DND-41 (cell line): ENCODE measurements at regions not wholly inside any gene's neighbourhood (a gene's known extent, or its start where the extent isn't known, plus 50 kb on each side); places are given as distances from the start of the nearest gene placed in this dataset.

Experiments used
- ATAC-seq: fragments of 200-7000 bp; cut with Tn5 transposase; 3 replicates; pipeline ENCODE4 v1.9.1; 2021; ENCODE audit warnings: low read depth; ENCODE audit not compliant: insufficient read depth
- DNase-seq: peaks from one replicate; pipeline ENCODE4 v3.0.0-alpha.2; 2020
- H2AFZ ChIP-seq: 2 replicates; pipeline ENCODE4 v1.6.0; 2012; ENCODE audit warnings: low read depth, low read length
- H3K27ac ChIP-seq: 2 replicates; pipeline ENCODE4 v1.5.1; 2012; ENCODE audit warnings: low read length, inconsistent platforms
- H3K27me3 ChIP-seq: fragments of 200-600 bp; sonication (generic); 2 replicates; pipeline ENCODE4 v1.6.0; 2012; ENCODE audit warnings: low read length, mild to moderate bottlenecking, inconsistent platforms; ENCODE audit not compliant: insufficient read depth, poor library complexity
- H3K36me3 ChIP-seq: 2 replicates; pipeline ENCODE4 v1.5.1; 2012; ENCODE audit warnings: low read length, inconsistent platforms; ENCODE audit not compliant: insufficient read depth
- H3K4me1 ChIP-seq: 2 replicates; pipeline ENCODE4 v1.5.1; 2012; ENCODE audit warnings: mild to moderate bottlenecking, low read length; ENCODE audit not compliant: insufficient read depth
- H3K4me2 ChIP-seq: 2 replicates; pipeline ENCODE4 v1.6.0; 2012; ENCODE audit warnings: mild to moderate bottlenecking, moderate library complexity, low read length, inconsistent platforms; ENCODE audit not compliant: insufficient read depth
- H3K4me3 ChIP-seq, 2 experiments: fragments of 200-600 bp in 1 of 2; shearing (Covaris generic) in 1 of 2; 2 replicates each; pipeline ENCODE4 v1.5.1; 2012 to 2016; ENCODE audit warnings: inconsistent platforms in 2 of 2, low read length in 2 of 2, mild to moderate bottlenecking in 2 of 2, low read depth in 1 of 2, moderate library complexity in 1 of 2
- H3K79me2 ChIP-seq: 2 replicates; pipeline ENCODE4 v1.6.0; 2012; ENCODE audit warnings: low read length, inconsistent platforms; ENCODE audit not compliant: insufficient read depth
- H3K9ac ChIP-seq: 2 replicates; pipeline ENCODE4 v1.6.0; 2012; ENCODE audit warnings: low read depth, mild to moderate bottlenecking, inconsistent platforms, low read length, moderate library complexity
- H3K9me3 ChIP-seq: 2 replicates; pipeline ENCODE4 v1.5.1; 2012; ENCODE audit warnings: low read length, moderate library complexity, mild to moderate bottlenecking, inconsistent platforms; ENCODE audit not compliant: insufficient read depth, severe bottlenecking
- H4K20me1 ChIP-seq: 2 replicates; pipeline ENCODE4 v1.6.0; 2012; ENCODE audit warnings: low read length; ENCODE audit not compliant: insufficient read depth
- CTCF ChIP-seq: IDR thresholded peaks from 2 replicates; pipeline ENCODE4 v1.5.1; 2012; ENCODE audit warnings: borderline replicate concordance, low read length, moderate library complexity, mild to moderate bottlenecking; ENCODE audit not compliant: poor library complexity, severe bottlenecking; ENCODE audit errors: extremely low read depth
- EZH2 ChIP-seq: IDR thresholded peaks from 3 replicates; pipeline ENCODE4 v1.6.1; 2012; ENCODE audit warnings: borderline replicate concordance, low read depth, mild to moderate bottlenecking, moderate library complexity, low read length, inconsistent platforms; ENCODE audit not compliant: severe bottlenecking

- H3K36me3 ChIP-seq: peaks cover 80% of the 10 kb centered on the region
- peaks cover 98% of the 10 kb centered on the region for H3K79me2 ChIP-seq
- H3K27me3 ChIP-seq: no peaks in the 10 kb centered on the region
- no peak overlapping the region for H2AFZ ChIP-seq
- peak overlapping the region; percentile 31; the same call in 1 of the 2 replicates for H3K27ac ChIP-seq
- TF ChIP-seq CTCF: no peak
- no peak for TF ChIP-seq EZH2
- ATAC-seq: no peak
- no peak overlapping the region for H3K4me2 ChIP-seq
- peaks cover 22% of the 10 kb centered on the region for H3K9me3 ChIP-seq
- H3K4me1 ChIP-seq: no peaks in the 10 kb centered on the region
- H4K20me1 ChIP-seq: peaks cover under 1% of the 10 kb centered on the region; the same call in 1 of the 2 replicates
- DNase-seq: peak; percentile 2
- no peak overlapping the region for H3K4me3 ChIP-seq
- H3K9ac ChIP-seq: no peak overlapping the region
Observed at GRCh38 chr10:31170636-31171035, 139.0 kb upstream of the ZNF438 start.

GRCh38 chr10:31171402-31172083, 139.9 kb upstream of the ZNF438 start:
- Histone ChIP-seq H3K4me3 (no peak overlapping the region), H3K36me3 (peaks cover 80% of the 10 kb centered on the region), H3K27me3 (no peaks in the 10 kb centered on the region), H3K9ac (no peak overlapping the region), H3K27ac (peak overlapping the region; percentile 30; the same call in 1 of the 2 replicates), H3K4me2 (no peak overlapping the region), H3K4me1 (no peaks in the 10 kb centered on the region), H4K20me1 (no peaks in the 10 kb centered on the region), H3K79me2 (peaks cover 98% of the 10 kb centered on the region), H2AFZ (no peak overlapping the region), H3K9me3 (peaks cover 18% of the 10 kb centered on the region)
- DNase-seq: peak; percentile 5
- TF ChIP-seq EZH2 (no peak), CTCF (no peak)
- no peak for ATAC-seq

- TF ChIP-seq CTCF (no peak), EZH2 (no peak)
- Histone ChIP-seq H3K27me3 (no peaks in the 10 kb centered on the region), H3K79me2 (peaks cover 98% of the 10 kb centered on the region)
Observed at GRCh38 chr10:31172925-31173324, 141.3 kb upstream of the ZNF438 start.

More at GRCh38 chr10:31172925-31173324, 141.3 kb upstream of the ZNF438 start:
- no peak for ATAC-seq
- no peak overlapping the region for H3K27ac ChIP-seq
- H4K20me1 ChIP-seq: peaks cover 4% of the 10 kb centered on the region; the same call in 1 of the 2 replicates
- H3K9ac ChIP-seq: no peak overlapping the region
- DNase-seq: no peak
- no peak overlapping the region for H3K4me2 ChIP-seq
- H3K4me1 ChIP-seq: no peaks in the 10 kb centered on the region
- H3K4me3 ChIP-seq: no peak overlapping the region
- peaks cover 18% of the 10 kb centered on the region for H3K9me3 ChIP-seq
- H3K36me3 ChIP-seq: peaks cover 87% of the 10 kb centered on the region
- H2AFZ ChIP-seq: no peak overlapping the region
